ENCODE measurements at regions not wholly inside any gene's neighbourhood (a gene's known extent, or its start where the extent isn't known, plus 50 kb on each side); places are given as distances from the start of the nearest gene placed in this dataset.

GRCh38 chr12:93979189-93979588, 169.2 kb upstream of the PLXNC1 start:
- no peak for TF ChIP-seq RARB (CRISPR knock-in tag; IDR thresholded peaks at IDR 0.05)
- no peak for TF ChIP-seq ZNF565 (CRISPR knock-in tag; conservative IDR thresholded peaks at IDR 0.05; ENCODE audit: low read depth)
- TF ChIP-seq OSR1 (CRISPR knock-in tag; IDR thresholded peaks at IDR 0.05) = no peak
